Stimulated activated CD8-positive, alpha-beta memory T cell treated with anti-CD3 and anti-CD28 coated beads, Interleukin-2, amount 100 ng/mL, for 48 hours (primary cell): ENCODE measurements at regions not wholly inside any gene's neighbourhood (a gene's known extent, or its start where the extent isn't known, plus 50 kb on each side); places are given as distances from the start of the nearest gene placed in this dataset.

Experiments used
- DNase-seq, 2 donors: peaks; one replicate each; pipeline ENCODE4 v3.0.0-alpha.2; 2020; ENCODE audit warnings: low read depth in 2 of 2

- no peak for DNase-seq
These were observed 565.1 kb downstream of the NPHP4 start for GRCh38 chr1:5427026-5427613.

GRCh38 chr1:5424802-5425703 lies 567.2 kb downstream of the NPHP4 start:
- no peak for DNase-seq

GRCh38 chr1:5423109-5423508 lies 569.1 kb downstream of the NPHP4 start:
- peak; percentile 8 to 13 for DNase-seq

GRCh38 chr1:5419501-5419900 lies 572.7 kb downstream of the NPHP4 start:
- no peak for DNase-seq

GRCh38 chr1:5416518-5416917 lies 575.7 kb downstream of the NPHP4 start:
- DNase-seq: no peak

GRCh38 chr1:5415606-5416005 lies 576.6 kb downstream of the NPHP4 start:
- DNase-seq: no peak

- no peak for DNase-seq
These were observed 581.6 kb downstream of the NPHP4 start for GRCh38 chr1:5410652-5411051.

- no peak for DNase-seq
These were observed 583.8 kb downstream of the NPHP4 start for GRCh38 chr1:5408401-5408800.

- DNase-seq: no peak
These were observed 587.0 kb downstream of the NPHP4 start for GRCh38 chr1:5405263-5405662.

- no peak for DNase-seq
These were observed 587.6 kb downstream of the NPHP4 start for GRCh38 chr1:5404412-5405203.

GRCh38 chr1:5403935-5404334 lies 588.3 kb downstream of the NPHP4 start:
- DNase-seq: no peak

GRCh38 chr1:5402618-5403017 lies 589.6 kb downstream of the NPHP4 start:
- DNase-seq: no peak

GRCh38 chr1:5399771-5400170 lies 592.5 kb downstream of the NPHP4 start:
- no peak for DNase-seq

- no peak for DNase-seq
These were observed 595.6 kb downstream of the NPHP4 start for GRCh38 chr1:5396593-5396992.

GRCh38 chr1:5394111-5394510 lies 598.1 kb downstream of the NPHP4 start:
- no peak for DNase-seq

- no peak for DNase-seq
These were observed 598.6 kb downstream of the NPHP4 start for GRCh38 chr1:5393603-5394002.

GRCh38 chr1:5393146-5393545 lies 599.1 kb downstream of the NPHP4 start:
- DNase-seq: no peak

- DNase-seq: no peak
These were observed 600.5 kb downstream of the NPHP4 start for GRCh38 chr1:5391725-5392124.

GRCh38 chr1:5390504-5390903 lies 601.7 kb downstream of the NPHP4 start:
- DNase-seq: peak in 1 of 2 donors; percentile 6

- no peak for DNase-seq
These were observed 602.9 kb downstream of the NPHP4 start for GRCh38 chr1:5389101-5389885.

- no peak for DNase-seq
These were observed 603.6 kb downstream of the NPHP4 start for GRCh38 chr1:5388622-5389021.

GRCh38 chr1:5386371-5386770 lies 605.9 kb downstream of the NPHP4 start:
- DNase-seq: no peak
